ENCODE measurements at regions not wholly inside any gene's neighbourhood (a gene's known extent, or its start where the extent isn't known, plus 50 kb on each side); places are given as distances from the start of the nearest gene placed in this dataset.

- no peak overlapping the region for H3K27ac ChIP-seq (ENCODE audit: low read depth)
- no peak for ATAC-seq
- H3F3A ChIP-seq (replicated peaks; ENCODE audit: low read depth) = no peaks in the 10 kb centered on the region
Measured at GRCh38 chr6:14738497-14738896, 507.4 kb upstream of the JARID2 start.

More at GRCh38 chr6:14738497-14738896, 507.4 kb upstream of the JARID2 start:
- Mint-ChIP-seq H3K9me3 (no peaks in the 10 kb centered on the region; the same call in 2 of the 3 replicates), H3K4me3 (no peak overlapping the region), H3K27me3 (ENCODE audit: insufficient read depth, low read depth, poor library complexity) (peaks cover 4% of the 10 kb centered on the region), H3K27ac (no peak overlapping the region), H3K4me1 (no peaks in the 10 kb centered on the region; the same call in 1 of the 3 replicates), H3K36me3 (ENCODE audit: low read depth) (peaks cover 6% of the 10 kb centered on the region; the same call in 2 of the 3 replicates)
- no peak overlapping the region for H3K4me3 ChIP-seq
- no peak overlapping the region for H3K4me2 ChIP-seq
- H3K36me3 ChIP-seq (ENCODE audit: insufficient read depth) = no peaks in the 10 kb centered on the region
- no peak for DNase-seq (ENCODE audit: low spot score)
- no peaks in the 10 kb centered on the region for H3K4me1 ChIP-seq (ENCODE audit: insufficient read depth)
- peaks cover 28% of the 10 kb centered on the region for H3K9me2 ChIP-seq (ENCODE audit: insufficient read depth)
- TF ChIP-seq, protein P1, sequence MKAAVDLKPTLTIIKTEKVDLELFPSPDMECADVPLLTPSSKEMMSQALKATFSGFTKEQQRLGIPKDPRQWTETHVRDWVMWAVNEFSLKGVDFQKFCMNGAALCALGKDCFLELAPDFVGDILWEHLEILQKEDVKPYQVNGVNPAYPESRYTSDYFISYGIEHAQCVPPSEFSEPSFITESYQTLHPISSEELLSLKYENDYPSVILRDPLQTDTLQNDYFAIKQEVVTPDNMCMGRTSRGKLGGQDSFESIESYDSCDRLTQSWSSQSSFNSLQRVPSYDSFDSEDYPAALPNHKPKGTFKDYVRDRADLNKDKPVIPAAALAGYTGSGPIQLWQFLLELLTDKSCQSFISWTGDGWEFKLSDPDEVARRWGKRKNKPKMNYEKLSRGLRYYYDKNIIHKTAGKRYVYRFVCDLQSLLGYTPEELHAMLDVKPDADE (IDR thresholded peaks at IDR 0.05) = no peak
- TF ChIP-seq ZNF114 (CRISPR knock-in tag; IDR thresholded peaks at IDR 0.05) = no peak
- TF ChIP-seq ZNF462 (CRISPR knock-in tag; IDR thresholded peaks at IDR 0.05) = no peak
- no peak for TF ChIP-seq POLR2AphosphoS5 (IDR thresholded peaks at IDR 0.05; ENCODE audit: low read depth)
- no peak for TF ChIP-seq STAT1 (IDR thresholded peaks at IDR 0.05; ENCODE audit: unreplicated experiment)
- no peak for TF ChIP-seq REST (IDR thresholded peaks at IDR 0.05; ENCODE audit: unreplicated experiment)
- TF ChIP-seq EZH2phosphoT487 (IDR thresholded peaks at IDR 0.05; ENCODE audit: unreplicated experiment) = no peak
- no peak for TF ChIP-seq NANOG (IDR thresholded peaks at IDR 0.05; ENCODE audit: borderline replicate concordance)
- TF ChIP-seq ZNF331 (CRISPR knock-in tag; IDR thresholded peaks at IDR 0.05; ENCODE audit: low read depth) = no peak
- TF ChIP-seq JUNB (IDR thresholded peaks at IDR 0.05; ENCODE audit: unreplicated experiment) = no peak
- TF ChIP-seq, protein P2, sequence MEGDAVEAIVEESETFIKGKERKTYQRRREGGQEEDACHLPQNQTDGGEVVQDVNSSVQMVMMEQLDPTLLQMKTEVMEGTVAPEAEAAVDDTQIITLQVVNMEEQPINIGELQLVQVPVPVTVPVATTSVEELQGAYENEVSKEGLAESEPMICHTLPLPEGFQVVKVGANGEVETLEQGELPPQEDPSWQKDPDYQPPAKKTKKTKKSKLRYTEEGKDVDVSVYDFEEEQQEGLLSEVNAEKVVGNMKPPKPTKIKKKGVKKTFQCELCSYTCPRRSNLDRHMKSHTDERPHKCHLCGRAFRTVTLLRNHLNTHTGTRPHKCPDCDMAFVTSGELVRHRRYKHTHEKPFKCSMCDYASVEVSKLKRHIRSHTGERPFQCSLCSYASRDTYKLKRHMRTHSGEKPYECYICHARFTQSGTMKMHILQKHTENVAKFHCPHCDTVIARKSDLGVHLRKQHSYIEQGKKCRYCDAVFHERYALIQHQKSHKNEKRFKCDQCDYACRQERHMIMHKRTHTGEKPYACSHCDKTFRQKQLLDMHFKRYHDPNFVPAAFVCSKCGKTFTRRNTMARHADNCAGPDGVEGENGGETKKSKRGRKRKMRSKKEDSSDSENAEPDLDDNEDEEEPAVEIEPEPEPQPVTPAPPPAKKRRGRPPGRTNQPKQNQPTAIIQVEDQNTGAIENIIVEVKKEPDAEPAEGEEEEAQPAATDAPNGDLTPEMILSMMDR (conservative IDR thresholded peaks at IDR 0.05; ENCODE audit: low read depth in 2 of 2) = no peak
- no peak for TF ChIP-seq CREB1 (CRISPR knock-in tag; IDR thresholded peaks at IDR 0.05; ENCODE audit: low read depth)
- H3K27me3 ChIP-seq (ENCODE audit: insufficient read depth) = no peaks in the 10 kb centered on the region
- H4K20me1 ChIP-seq (replicated peaks; ENCODE audit: insufficient read depth) = no peaks in the 10 kb centered on the region
- H2AFZ ChIP-seq = no peak overlapping the region
- no peaks in the 10 kb centered on the region for H3K79me2 ChIP-seq (replicated peaks; ENCODE audit: insufficient read depth)
